Breast epithelium (tissue), 3 donors: ENCODE measurements at regions not wholly inside any gene's neighbourhood (a gene's known extent, or its start where the extent isn't known, plus 50 kb on each side); places are given as distances from the start of the nearest gene placed in this dataset.

Experiments used
- CTCF ChIP-seq, 3 donors: fragments of 450-650 bp; IDR thresholded peaks; one replicate each; pipeline ENCODE4 v1.5.1; 2016 to 2017; ENCODE audit warnings: antibody characterized with exemption in 3 of 3, mild to moderate bottlenecking in 3 of 3, moderate library complexity in 3 of 3
- POLR2A ChIP-seq: fragments of 450-650 bp; IDR thresholded peaks from one replicate; pipeline ENCODE4 v1.6.1; 2016; ENCODE audit warnings: antibody characterized with exemption, mild to moderate bottlenecking, moderate library complexity

DNA sequence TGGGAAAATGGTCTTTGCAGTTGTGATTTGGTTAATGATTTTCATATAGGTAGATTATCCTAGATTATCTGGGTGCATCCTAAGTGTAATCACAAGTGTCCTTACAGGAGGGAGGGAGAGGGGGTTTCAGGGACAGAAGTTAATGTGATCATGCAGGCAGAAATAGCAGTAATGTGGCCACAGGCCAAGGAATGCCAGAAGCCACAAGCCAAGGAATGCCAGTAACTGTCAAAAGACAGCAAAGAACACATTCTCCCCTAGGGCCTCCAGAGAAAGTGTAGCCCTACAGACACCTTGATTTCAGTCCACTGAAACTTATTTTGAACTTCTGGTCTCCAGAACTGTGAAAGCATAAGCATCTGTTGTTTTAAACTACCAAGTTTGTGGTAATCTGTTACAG, 2074.5 kb downstream of the MAT2B start:
- TF ChIP-seq CTCF (IDR thresholded peaks at IDR 0.05) (no peak), POLR2A (no peak)
